ENCODE measurements at regions not wholly inside any gene's neighbourhood (a gene's known extent, or its start where the extent isn't known, plus 50 kb on each side); places are given as distances from the start of the nearest gene placed in this dataset.
"Not testable (repeated sequence)": the region's sequence is repeated elsewhere in the genome, so short reads cannot be mapped to it uniquely, and the experiment has no call there.

- H3K4me1 Mint-ChIP-seq: peaks cover 11 to 23% (median 19%) of the 10 kb centered on the region in 4 donors
- H3K27me3 Mint-ChIP-seq: peaks cover 0 to 1% of the 10 kb centered on the region in 2 donors
- H3K36me3 Mint-ChIP-seq: no peaks in the 10 kb centered on the region
- Histone ChIP-seq H3K27me3 (ENCODE audit: insufficient read depth, low read length) (no peaks in the 10 kb centered on the region), H3K4me1 (ENCODE audit: insufficient read depth, low read length) (peaks cover 19% of the 10 kb centered on the region), H3K4me3 (ENCODE audit: low read length in 2 of 2) (no peak overlapping the region), H3K36me3 (ENCODE audit: insufficient read depth, low read length) (no peaks in the 10 kb centered on the region), H3K27ac (ENCODE audit: low read depth, low read length) (no peak overlapping the region), H3K9me3 (ENCODE audit: control insufficient read depth in 1 of 2, low read length in 2 of 2) (no peaks in the 10 kb centered on the region)
- ChIA-PET POLR2A (ENCODE audit: partially characterized antibody) (interaction anchor here (0.6 to 2.2 kb wide), 5 partner anchors 9 to 1475 kb away, joined by 3 to 13 read pairs (median 4); no protein-coding TSS in a partner anchor), CTCF (ENCODE audit: partially characterized antibody) (interaction anchor here (1.2 to 2.5 kb wide), 7 partner anchors 11 to 47 kb away, joined by 3 to 9 read pairs (median 4); no protein-coding TSS in a partner anchor)
- intact Hi-C loops (cut with micrococcal nuclease): no loop called here
- H3K27ac Mint-ChIP-seq: peak overlapping the region in 4 of 7 donors; percentile 44 to 77 (median 62)
- peak overlapping the region in 2 of 8 donors; percentile 11 to 52 for H3K4me3 Mint-ChIP-seq
- no peaks in the 10 kb centered on the region for H3K9me3 Mint-ChIP-seq
- no peak for DNase-seq
Observed at GRCh38 chr20:53884859-53885541, 185.4 kb downstream of the BCAS1 start.

GRCh38 chr20:53883098-53883911 lies 187.1 kb downstream of the BCAS1 start:
- Histone ChIP-seq H3K9me3 (ENCODE audit: control insufficient read depth in 1 of 2, low read length in 2 of 2) (no peaks in the 10 kb centered on the region), H3K27ac (ENCODE audit: low read depth, low read length) (no peak overlapping the region), H3K27me3 (ENCODE audit: insufficient read depth, low read length) (no peaks in the 10 kb centered on the region), H3K4me1 (ENCODE audit: insufficient read depth, low read length) (peaks cover 17% of the 10 kb centered on the region), H3K36me3 (ENCODE audit: insufficient read depth, low read length) (no peaks in the 10 kb centered on the region), H3K4me3 (ENCODE audit: low read length in 2 of 2) (no peak overlapping the region)
- H3K27ac Mint-ChIP-seq: peak overlapping the region in 1 of 7 donors; percentile 83
- ChIA-PET CTCF (ENCODE audit: partially characterized antibody) (interaction anchor here (0.7 to 2.5 kb wide), 3 partner anchors 13 to 48 kb away, joined by 3 to 9 read pairs (median 4); no protein-coding TSS in a partner anchor), POLR2A (ENCODE audit: partially characterized antibody) (interaction anchor here (1.3 kb wide), 2 partner anchors 10 to 14 kb away, joined by 3 read pairs; no protein-coding TSS in a partner anchor)
- H3K4me1 Mint-ChIP-seq: peaks cover 8 to 19% (median 16%) of the 10 kb centered on the region in 4 donors
- H3K27me3 Mint-ChIP-seq: peaks cover 0 to 1% of the 10 kb centered on the region in 2 donors
- H3K9me3 Mint-ChIP-seq: no peaks in the 10 kb centered on the region
- H3K4me3 Mint-ChIP-seq: no peak overlapping the region
- intact Hi-C loops (cut with micrococcal nuclease): no loop called here
- DNase-seq: no peak
- H3K36me3 Mint-ChIP-seq: no peaks in the 10 kb centered on the region

GRCh38 chr20:53882438-53882986 lies 187.9 kb downstream of the BCAS1 start:
- H3K27ac ChIP-seq (ENCODE audit: low read depth, low read length); H3K9me3 Mint-ChIP-seq; H3K4me3 Mint-ChIP-seq; intact Hi-C loops (cut with micrococcal nuclease); DNase-seq; H3K27me3 ChIP-seq (ENCODE audit: insufficient read depth, low read length); H3K27me3 Mint-ChIP-seq; H3K27ac Mint-ChIP-seq; CTCF ChIA-PET (ENCODE audit: partially characterized antibody); H3K36me3 ChIP-seq (ENCODE audit: insufficient read depth, low read length); H3K4me3 ChIP-seq (ENCODE audit: low read length in 2 of 2); H3K36me3 Mint-ChIP-seq; H3K9me3 ChIP-seq (ENCODE audit: control insufficient read depth in 1 of 2, low read length in 2 of 2): not testable (repeated sequence)
- peaks cover 8 to 18% (median 12%) of the 10 kb centered on the region in 4 donors for H3K4me1 Mint-ChIP-seq
- H3K4me1 ChIP-seq (ENCODE audit: insufficient read depth, low read length): peaks cover 11% of the 10 kb centered on the region
- POLR2A ChIA-PET (ENCODE audit: partially characterized antibody): interaction anchor here (1.3 kb wide), 1 partner anchor 15 kb away, joined by 3 read pairs; no protein-coding TSS in a partner anchor

- Histone ChIP-seq H3K4me1 (ENCODE audit: insufficient read depth, low read length) (peaks cover 11% of the 10 kb centered on the region), H3K27ac (ENCODE audit: low read depth, low read length) (no peak overlapping the region), H3K9me3 (ENCODE audit: control insufficient read depth in 1 of 2, low read length in 2 of 2) (no peaks in the 10 kb centered on the region), H3K36me3 (ENCODE audit: insufficient read depth, low read length) (no peaks in the 10 kb centered on the region), H3K4me3 (ENCODE audit: low read length in 2 of 2) (no peak overlapping the region), H3K27me3 (ENCODE audit: insufficient read depth, low read length) (no peaks in the 10 kb centered on the region)
- ChIA-PET POLR2A (ENCODE audit: partially characterized antibody) (interaction anchor here (1.0 to 1.2 kb wide), 2 partner anchors 8 to 19 kb away, joined by 3 read pairs; no protein-coding TSS in a partner anchor), CTCF (ENCODE audit: partially characterized antibody) (interaction anchor here (0.9 to 1.7 kb wide), 2 partner anchors 9 to 33 kb away, joined by 3 to 4 read pairs; no protein-coding TSS in a partner anchor)
- no peak for DNase-seq
- Mint-ChIP-seq H3K4me3 (no peak overlapping the region), H3K27me3 (peaks cover 0 to 1% of the 10 kb centered on the region in 2 donors), H3K9me3 (no peaks in the 10 kb centered on the region), H3K27ac (peak overlapping the region in 1 of 7 donors; percentile 31), H3K36me3 (no peaks in the 10 kb centered on the region), H3K4me1 (peaks cover 8 to 23% (median 15%) of the 10 kb centered on the region in 4 donors)
- intact Hi-C loops (cut with micrococcal nuclease): no loop called here
Observed at GRCh38 chr20:53881362-53881761, 189.0 kb downstream of the BCAS1 start.

- Mint-ChIP-seq H3K9me3 (no peaks in the 10 kb centered on the region), H3K4me1 (peaks cover 8 to 30% (median 17%) of the 10 kb centered on the region in 4 donors), H3K4me3 (no peak overlapping the region), H3K27ac (peak overlapping the region in 1 of 7 donors; percentile 17), H3K36me3 (no peaks in the 10 kb centered on the region), H3K27me3 (peaks cover 0 to 1% of the 10 kb centered on the region in 2 donors)
- DNase-seq: no peak
- H3K4me1 ChIP-seq (ENCODE audit: insufficient read depth, low read length): peaks cover 9% of the 10 kb centered on the region
- CTCF ChIA-PET (ENCODE audit: partially characterized antibody): interaction anchor here (1.4 to 2.0 kb wide), 3 partner anchors 8 to 60 kb away, joined by 4 to 6 read pairs (median 6); no protein-coding TSS in a partner anchor
- no peak overlapping the region for H3K27ac ChIP-seq (ENCODE audit: low read depth, low read length)
- POLR2A ChIA-PET (ENCODE audit: partially characterized antibody): no interaction called here
- no peaks in the 10 kb centered on the region for H3K9me3 ChIP-seq (ENCODE audit: control insufficient read depth in 1 of 2, low read length in 2 of 2)
- H3K27me3 ChIP-seq (ENCODE audit: insufficient read depth, low read length): no peaks in the 10 kb centered on the region
- intact Hi-C loops (cut with micrococcal nuclease): no loop called here
- H3K36me3 ChIP-seq (ENCODE audit: insufficient read depth, low read length): no peaks in the 10 kb centered on the region
- no peak overlapping the region for H3K4me3 ChIP-seq (ENCODE audit: low read length in 2 of 2)
Observed at GRCh38 chr20:53880108-53880641, 190.2 kb downstream of the BCAS1 start.

- Mint-ChIP-seq H3K4me3 (no peak overlapping the region), H3K9me3 (no peaks in the 10 kb centered on the region), H3K27me3 (no peaks in the 10 kb centered on the region), H3K4me1 (peaks cover 0 to 28% (median 10%) of the 10 kb centered on the region in 4 donors), H3K27ac (no peak overlapping the region), H3K36me3 (no peaks in the 10 kb centered on the region)
- H3K27me3 ChIP-seq (ENCODE audit: insufficient read depth, low read length): no peaks in the 10 kb centered on the region
- H3K9me3 ChIP-seq (ENCODE audit: control insufficient read depth in 1 of 2, low read length in 2 of 2): no peaks in the 10 kb centered on the region
- peaks cover 6% of the 10 kb centered on the region for H3K4me1 ChIP-seq (ENCODE audit: insufficient read depth, low read length)
- CTCF ChIA-PET (ENCODE audit: partially characterized antibody): interaction anchor here (1.4 to 2.0 kb wide), 2 partner anchors 36 to 61 kb away, joined by 6 read pairs; no protein-coding TSS in a partner anchor
- no peak overlapping the region for H3K27ac ChIP-seq (ENCODE audit: low read depth, low read length)
- POLR2A ChIA-PET (ENCODE audit: partially characterized antibody): interaction anchor here (0.8 kb wide), 1 partner anchor 20 kb away, joined by 3 read pairs; no protein-coding TSS in a partner anchor
- H3K36me3 ChIP-seq (ENCODE audit: insufficient read depth, low read length): no peaks in the 10 kb centered on the region
- H3K4me3 ChIP-seq (ENCODE audit: low read length in 2 of 2): no peak overlapping the region
- no peak for DNase-seq
- intact Hi-C loops (cut with micrococcal nuclease): no loop called here
Observed at GRCh38 chr20:53879048-53879684, 191.2 kb downstream of the BCAS1 start.
